Vagina (tissue), 2 donors: ENCODE measurements at regions not wholly inside any gene's neighbourhood (a gene's known extent, or its start where the extent isn't known, plus 50 kb on each side); places are given as distances from the start of the nearest gene placed in this dataset.
"Not testable (repeated sequence)": the region's sequence is repeated elsewhere in the genome, so short reads cannot be mapped to it uniquely, and the experiment has no call there.

Experiments used
- CTCF ChIP-seq, 3 experiments: fragments of 450-650 bp in 2 of 3; fragments of 200-600 bp in 1 of 3; sonication (generic) in 1 of 3; IDR thresholded peaks; one replicate each; pipeline ENCODE4 v1.5.1; 2017 to 2019; ENCODE audit warnings: antibody characterized with exemption in 3 of 3, mild to moderate bottlenecking in 2 of 3, moderate library complexity in 2 of 3
- POLR2A ChIP-seq, 2 donors: fragments of 450-650 bp; IDR thresholded peaks; one replicate each; pipeline ENCODE4 v1.6.1; 2017; ENCODE audit warnings: antibody characterized with exemption in 2 of 2, mild to moderate bottlenecking in 2 of 2, moderate library complexity in 2 of 2
- POLR2AphosphoS5 ChIP-seq, 2 donors: sonication (generic); formaldehyde crosslinking; IDR thresholded peaks; one replicate each; pipeline ENCODE4 v1.9.0; 2017; ENCODE audit warnings: antibody characterized with exemption in 2 of 2, mild to moderate bottlenecking in 2 of 2, low read depth in 1 of 2; ENCODE audit not compliant: insufficient read depth in 1 of 2

GRCh38 chr14:55796513-55796912 is 216.5 kb downstream of the KTN1 start:
- TF ChIP-seq CTCF (IDR thresholded peaks at IDR 0.05); POLR2AphosphoS5 (IDR thresholded peaks at IDR 0.05; ENCODE audit: insufficient read depth in 1 of 2, low read depth in 1 of 2); POLR2A (IDR thresholded peaks at IDR 0.05): not testable (repeated sequence)
